KG1 (cell line): ENCODE measurements at regions not wholly inside any gene's neighbourhood (a gene's known extent, or its start where the extent isn't known, plus 50 kb on each side); places are given as distances from the start of the nearest gene placed in this dataset.
"Not testable (repeated sequence)": the region's sequence is repeated elsewhere in the genome, so short reads cannot be mapped to it uniquely, and the experiment has no call there.

Experiments used
- DNase-seq: peaks from one replicate; lab custom pipeline; 2025; lab: John Stamatoyannopoulos, UW

GRCh38 chr6:9704989-9705388 is 709.9 kb downstream of the TFAP2A start:
- no peak for DNase-seq

- DNase-seq: no peak
Observed at GRCh38 chr6:9702914-9703313, 712.0 kb downstream of the TFAP2A start.

- DNase-seq: no peak
Observed at GRCh38 chr6:9699888-9700287, 715.0 kb downstream of the TFAP2A start.

- DNase-seq: no peak
Observed at GRCh38 chr6:9697263-9697931, 717.5 kb downstream of the TFAP2A start.

- DNase-seq: no peak
Observed at GRCh38 chr6:9690388-9690787, 724.5 kb downstream of the TFAP2A start.

GRCh38 chr6:9680727-9681126 is 734.1 kb downstream of the TFAP2A start:
- not testable (repeated sequence) for DNase-seq

GRCh38 chr6:9675122-9675521 is 739.8 kb downstream of the TFAP2A start:
- DNase-seq: no peak

GRCh38 chr6:9659848-9660247 is 755.0 kb downstream of the TFAP2A start:
- DNase-seq: no peak

- no peak for DNase-seq
Observed at GRCh38 chr6:9657994-9658393, 756.9 kb downstream of the TFAP2A start.

- no peak for DNase-seq
Observed at GRCh38 chr6:9647599-9647998, 767.3 kb downstream of the TFAP2A start.

GRCh38 chr6:9647071-9647445 is 767.8 kb downstream of the TFAP2A start:
- no peak for DNase-seq

GRCh38 chr6:9646342-9647070 is 768.4 kb downstream of the TFAP2A start:
- no peak for DNase-seq

- no peak for DNase-seq
Observed at GRCh38 chr6:9638861-9639260, 776.0 kb downstream of the TFAP2A start.

GRCh38 chr6:9634776-9635175 is 780.1 kb downstream of the TFAP2A start:
- DNase-seq: no peak

- DNase-seq: no peak
Observed at GRCh38 chr6:9632026-9632425, 782.8 kb downstream of the TFAP2A start.

GRCh38 chr6:9628819-9629218 is 786.1 kb downstream of the TFAP2A start:
- no peak for DNase-seq

- no peak for DNase-seq
Observed at GRCh38 chr6:9627916-9628315, 787.0 kb downstream of the TFAP2A start.

- no peak for DNase-seq
Observed at GRCh38 chr6:9623985-9624384, 790.9 kb downstream of the TFAP2A start.

- DNase-seq: no peak
Observed at GRCh38 chr6:9623228-9623832, 791.5 kb downstream of the TFAP2A start.

- no peak for DNase-seq
Observed at GRCh38 chr6:9621276-9621675, 793.6 kb downstream of the TFAP2A start.

GRCh38 chr6:9620687-9621086 is 794.2 kb downstream of the TFAP2A start:
- DNase-seq: no peak

- DNase-seq: no peak
Observed at GRCh38 chr6:9620263-9620662, 794.6 kb downstream of the TFAP2A start.

GRCh38 chr6:9614778-9615177 is 800.1 kb downstream of the TFAP2A start:
- no peak for DNase-seq
